Urinary bladder (tissue), 3 donors: ENCODE measurements at regions not wholly inside any gene's neighbourhood (a gene's known extent, or its start where the extent isn't known, plus 50 kb on each side); places are given as distances from the start of the nearest gene placed in this dataset.
"Not testable (repeated sequence)": the region's sequence is repeated elsewhere in the genome, so short reads cannot be mapped to it uniquely, and the experiment has no call there.

ENCODE experiments used
- DNase-seq: peaks from one replicate; pipeline ENCODE4 v3.0.0-alpha.2; 2015; ENCODE audit errors: extremely low spot score
- H3K27ac ChIP-seq: one replicate; pipeline ENCODE4 v1.5.1; 2013; ENCODE audit warnings: low read depth, mild to moderate bottlenecking, moderate library complexity
- H3K36me3 ChIP-seq: one replicate; pipeline ENCODE4 v1.6.1; 2013; ENCODE audit warnings: mild to moderate bottlenecking, moderate library complexity; ENCODE audit not compliant: insufficient read depth
- H3K4me1 ChIP-seq: one replicate; pipeline ENCODE4 v1.6.1; 2013; ENCODE audit warnings: mild to moderate bottlenecking, moderate library complexity; ENCODE audit not compliant: insufficient read depth
- H3K4me3 ChIP-seq: one replicate; pipeline ENCODE4 v1.5.1; 2013; ENCODE audit warnings: low read depth, low read length
- WGBS: extraction: QIAGEN DNeasy Blood & Tissue Kit; methylation state at CpG from one replicate; pipeline ENCODE4 v1.1.7; 2013; 5-methylcytosine and 5-hydroxymethylcytosine counted together
- donor health status: healthy with polysubstance abuse.
- donor health status: healthy.

DNA sequence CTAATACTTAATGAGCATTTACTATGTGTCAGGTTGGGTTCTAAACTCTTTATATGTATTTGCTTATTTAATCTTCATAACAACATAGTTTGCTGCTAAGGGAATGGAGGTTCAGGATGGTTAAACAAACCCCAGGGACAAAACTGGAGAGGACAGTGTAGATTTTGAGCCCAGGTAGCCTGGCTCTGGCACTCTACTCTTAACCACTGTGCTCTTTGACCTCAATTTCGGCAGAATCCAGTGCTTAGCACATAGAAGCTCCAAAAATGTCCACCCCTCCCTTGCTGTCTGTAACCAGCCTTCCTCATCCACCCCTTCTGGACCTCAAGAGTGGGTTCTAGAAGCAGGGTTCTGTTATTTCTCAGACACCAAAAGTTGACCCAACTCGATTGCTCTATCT, 88.0 kb upstream of the SYT13 start:
- Histone ChIP-seq H3K36me3 (no peaks in the 10 kb centered on the region), H3K4me3 (no peak overlapping the region), H3K4me1 (no peaks in the 10 kb centered on the region), H3K27ac (no peak overlapping the region)
- no peak for DNase-seq
- 74% methylated on average over 2 of the region's 2 CpGs for WGBS

DNA sequence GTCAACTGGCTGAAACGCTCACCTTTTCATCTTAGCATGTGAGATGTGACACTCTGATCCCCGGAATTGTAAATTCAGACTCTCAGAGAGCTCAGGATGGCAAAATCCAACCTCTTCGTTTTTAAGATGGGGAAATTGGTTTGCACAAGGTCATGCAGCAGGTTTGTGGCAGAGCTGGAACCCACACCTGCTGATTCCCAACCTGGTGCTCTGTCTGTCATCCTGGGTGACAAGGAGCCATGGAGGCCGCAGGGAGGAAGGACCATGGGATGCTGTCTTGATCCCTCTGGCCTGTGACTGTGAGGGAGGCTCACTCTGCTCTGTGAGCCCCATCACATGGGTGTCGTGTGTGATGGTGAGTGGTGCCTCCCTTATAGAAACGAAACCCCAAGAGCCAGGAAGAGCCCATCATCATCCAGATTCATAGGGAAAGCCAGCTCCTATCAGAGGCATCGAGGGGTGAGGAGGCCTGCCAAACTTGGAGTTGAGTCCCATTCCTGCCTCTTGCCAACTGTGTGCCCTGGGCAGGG, 87.4 kb upstream of the SYT13 start:
- WGBS: 91% methylated on average over 7 of the region's 7 CpGs
- no peaks in the 10 kb centered on the region for H3K36me3 ChIP-seq
- H3K4me1 ChIP-seq: no peaks in the 10 kb centered on the region
- no peak overlapping the region for H3K4me3 ChIP-seq
- no peak overlapping the region for H3K27ac ChIP-seq
- DNase-seq: no peak

DNA sequence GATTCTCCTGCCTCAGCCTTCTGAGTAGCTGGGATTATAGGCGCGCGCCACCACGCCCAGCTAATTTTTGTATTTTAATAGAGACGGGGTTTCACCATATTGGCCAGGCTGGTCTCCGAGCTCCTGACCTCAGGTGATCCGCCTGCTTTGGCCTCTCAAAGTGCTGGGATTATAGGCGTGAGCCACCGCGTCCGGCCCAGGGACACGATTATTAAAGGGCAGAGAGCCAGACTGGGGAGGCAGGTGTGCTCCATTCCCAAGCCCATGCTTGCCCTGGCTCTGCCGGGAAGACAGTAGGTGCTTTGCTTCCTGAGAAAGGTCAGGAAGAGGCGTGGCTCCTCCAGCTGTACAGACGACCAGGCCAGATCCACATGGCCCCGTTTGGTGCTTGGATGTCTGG, 86.3 kb upstream of the SYT13 start:
- not testable (repeated sequence) for H3K36me3 ChIP-seq, H3K4me1 ChIP-seq, DNase-seq, H3K27ac ChIP-seq, H3K4me3 ChIP-seq
- 85% methylated on average over 16 of the region's 16 CpGs for WGBS

DNA sequence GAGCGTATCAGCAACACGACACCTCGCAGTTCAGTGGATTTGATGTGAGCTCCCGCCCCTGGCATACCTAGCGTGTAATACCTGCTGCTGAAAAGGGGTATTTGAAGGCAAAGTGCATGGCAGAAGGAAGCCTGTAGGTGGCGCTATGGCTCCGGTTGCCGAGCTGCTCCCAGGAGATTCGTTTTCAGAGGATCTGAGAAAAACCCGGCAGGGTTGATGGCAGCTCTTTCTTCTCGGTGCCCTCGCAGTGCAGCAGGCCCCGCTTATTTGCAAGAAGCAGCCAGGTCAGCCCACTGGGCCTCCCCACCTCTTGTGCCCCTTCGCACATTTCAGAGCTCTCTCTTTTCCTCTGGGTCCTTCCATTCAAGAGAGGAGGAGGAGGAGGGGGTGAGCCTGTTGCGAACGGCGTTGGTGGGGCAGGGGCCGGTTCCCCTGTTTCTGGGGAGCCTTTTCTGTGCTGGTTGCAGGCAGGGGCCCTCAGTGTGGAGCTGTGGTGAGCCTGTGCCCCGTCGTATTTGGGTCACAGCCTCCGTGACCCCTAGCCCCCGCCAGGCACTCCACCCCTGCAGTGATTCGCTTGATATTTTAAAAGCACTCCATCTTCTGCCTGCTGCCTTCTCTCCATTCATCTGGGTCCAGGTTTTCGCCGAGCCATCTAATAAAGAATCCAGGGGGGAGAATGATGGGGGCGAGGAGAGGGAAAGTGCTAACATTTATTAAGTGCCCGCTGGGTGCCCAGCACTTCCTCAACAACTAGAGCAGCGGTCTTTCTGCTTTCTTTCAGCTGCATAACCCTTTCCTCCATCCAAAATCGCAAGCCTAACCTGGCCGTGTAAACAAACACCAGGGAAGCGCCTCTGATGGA, 85.3 kb upstream of the SYT13 start:
- Histone ChIP-seq H3K4me1 (no peaks in the 10 kb centered on the region), H3K36me3 (no peaks in the 10 kb centered on the region), H3K27ac (no peak overlapping the region), H3K4me3 (no peak overlapping the region)
- peak; percentile 65 for DNase-seq
- WGBS: 30% methylated on average over 31 of the region's 31 CpGs

DNA sequence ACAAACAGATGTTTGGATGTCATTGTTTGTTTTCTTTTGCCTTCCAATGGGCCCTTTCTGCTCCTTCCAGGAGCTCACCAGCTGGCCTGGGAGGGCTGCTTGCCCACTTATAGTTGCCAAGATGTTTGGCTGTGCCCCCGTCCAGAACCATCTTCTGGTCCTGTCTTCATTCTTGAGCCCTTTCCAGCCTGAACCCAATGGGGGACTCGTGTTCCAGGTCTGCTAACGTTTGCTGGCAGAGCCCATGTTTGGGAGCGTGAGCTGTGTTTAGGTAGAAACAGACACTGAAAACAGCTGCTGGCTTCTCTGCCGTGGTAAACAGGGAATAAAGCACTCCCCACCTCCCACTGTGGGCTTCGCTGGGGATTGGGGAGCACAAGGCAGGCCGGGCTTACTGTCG, 83.2 kb upstream of the SYT13 start:
- Histone ChIP-seq H3K36me3 (no peaks in the 10 kb centered on the region), H3K4me3 (no peak overlapping the region), H3K4me1 (no peaks in the 10 kb centered on the region), H3K27ac (no peak overlapping the region)
- WGBS: 50% methylated on average over 8 of the region's 8 CpGs
- no peak for DNase-seq

DNA sequence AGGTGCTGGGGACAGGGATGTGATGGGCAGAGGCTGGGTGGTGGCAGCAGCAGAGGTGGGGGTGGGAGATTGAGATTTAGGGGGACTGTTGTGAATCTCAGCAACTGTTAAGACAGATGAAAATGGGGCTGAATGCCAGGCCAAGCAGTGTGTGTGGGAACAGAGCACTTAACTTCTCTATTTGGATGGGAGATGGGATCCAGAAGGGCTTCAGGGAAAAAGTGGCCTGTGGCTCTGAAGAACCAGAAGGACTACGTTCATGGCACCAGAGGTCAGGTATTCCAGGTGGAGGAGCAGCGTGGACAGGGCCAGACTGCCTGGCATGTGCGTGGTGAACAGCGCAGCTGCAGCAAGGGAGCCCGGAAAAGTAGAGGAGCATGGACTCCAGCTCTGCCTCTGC, 82.6 kb upstream of the SYT13 start:
- Histone ChIP-seq H3K4me3 (no peak overlapping the region), H3K4me1 (no peaks in the 10 kb centered on the region), H3K27ac (no peak overlapping the region), H3K36me3 (no peaks in the 10 kb centered on the region)
- DNase-seq: no peak
- 95% methylated on average over 5 of the region's 5 CpGs for WGBS

DNA sequence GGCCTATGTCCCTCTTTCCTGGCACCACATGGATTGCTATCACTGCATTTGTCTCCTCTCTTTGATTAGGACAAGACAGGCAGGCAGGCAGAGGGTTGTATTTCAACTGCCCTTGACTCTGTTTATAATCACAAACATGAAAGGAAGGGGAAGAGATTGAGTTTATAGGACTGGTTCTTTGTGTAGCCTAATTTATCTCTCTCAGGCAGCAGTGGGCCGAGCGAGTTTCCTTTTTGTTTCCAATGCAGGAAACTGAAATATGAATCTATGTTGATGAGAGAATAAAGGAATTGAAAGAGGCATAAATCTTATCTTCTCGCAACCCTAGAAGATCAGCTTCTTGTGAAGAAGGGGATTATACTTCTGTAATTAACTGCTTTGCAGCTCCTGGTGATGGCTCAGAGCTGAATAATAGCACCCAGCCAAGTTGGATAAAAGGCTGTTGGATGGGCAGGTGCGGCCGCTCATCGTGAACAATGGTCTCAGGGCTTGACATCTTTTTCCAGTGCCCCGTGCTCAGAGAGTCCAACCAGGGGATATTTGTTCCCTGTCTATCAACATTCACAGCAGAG, 80.6 kb upstream of the SYT13 start:
- Histone ChIP-seq H3K4me1 (no peaks in the 10 kb centered on the region), H3K36me3 (no peaks in the 10 kb centered on the region), H3K27ac (no peak overlapping the region), H3K4me3 (no peak overlapping the region)
- no peak for DNase-seq
- WGBS: 63% methylated on average over 7 of the region's 7 CpGs

DNA sequence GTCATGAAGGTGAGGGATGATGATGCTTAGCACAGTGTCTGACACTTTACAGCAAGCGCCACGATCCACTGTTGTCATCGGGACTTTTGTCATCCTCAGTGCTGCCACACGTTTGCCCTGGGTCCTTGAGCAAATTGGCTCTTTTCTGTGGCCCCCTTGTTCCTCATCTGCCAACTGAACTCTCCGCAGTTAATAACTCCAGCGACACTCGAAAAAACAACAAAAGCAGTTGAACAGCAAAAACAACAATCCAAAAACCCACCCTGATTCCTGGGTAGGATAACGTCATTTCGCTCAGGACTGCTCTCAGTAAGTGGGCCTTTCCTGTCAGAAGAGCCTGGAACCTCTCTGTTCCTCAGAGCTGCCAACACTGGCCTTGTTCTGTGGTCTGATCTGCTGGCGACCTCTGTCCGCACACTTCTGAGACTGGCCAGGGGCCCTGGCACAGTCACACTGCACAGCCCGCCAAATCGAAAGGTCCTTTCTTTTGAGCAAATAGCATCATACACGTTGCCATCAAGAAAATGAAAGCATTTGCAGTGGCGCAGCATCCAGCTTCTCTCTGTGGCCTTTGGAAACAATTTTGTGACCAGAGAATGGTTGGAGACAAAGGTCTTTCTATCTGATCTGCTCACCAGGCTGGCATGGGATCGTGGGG, 79.9 kb upstream of the SYT13 start:
- H3K27ac ChIP-seq: no peak overlapping the region
- H3K36me3 ChIP-seq: no peaks in the 10 kb centered on the region
- WGBS: 79% methylated on average over 16 of the region's 16 CpGs
- no peak overlapping the region for H3K4me3 ChIP-seq
- DNase-seq: no peak
- no peaks in the 10 kb centered on the region for H3K4me1 ChIP-seq

DNA sequence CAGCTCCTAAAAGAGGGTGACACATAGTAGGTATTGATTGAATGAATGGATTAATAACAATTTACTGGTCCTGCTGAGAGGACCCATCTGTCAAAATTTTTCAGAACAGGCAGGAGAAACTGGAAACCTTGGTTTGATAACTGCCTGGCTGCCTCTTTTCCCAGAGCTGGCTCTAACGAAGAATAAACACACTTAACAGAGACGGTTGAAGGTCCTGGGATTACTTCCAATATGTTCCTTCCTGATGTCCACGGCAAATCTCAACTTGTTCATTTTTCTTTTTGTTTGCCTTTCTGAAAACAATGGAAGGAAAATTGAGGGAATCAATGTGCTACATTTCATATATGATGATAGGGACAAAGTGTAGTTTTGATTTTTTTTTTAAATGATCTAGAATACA, 76.5 kb upstream of the SYT13 start:
- Histone ChIP-seq H3K4me3 (no peak overlapping the region), H3K36me3 (no peaks in the 10 kb centered on the region), H3K27ac (no peak overlapping the region), H3K4me1 (no peaks in the 10 kb centered on the region)
- WGBS: 23% methylated on average over 3 of the region's 3 CpGs
- no peak for DNase-seq

DNA sequence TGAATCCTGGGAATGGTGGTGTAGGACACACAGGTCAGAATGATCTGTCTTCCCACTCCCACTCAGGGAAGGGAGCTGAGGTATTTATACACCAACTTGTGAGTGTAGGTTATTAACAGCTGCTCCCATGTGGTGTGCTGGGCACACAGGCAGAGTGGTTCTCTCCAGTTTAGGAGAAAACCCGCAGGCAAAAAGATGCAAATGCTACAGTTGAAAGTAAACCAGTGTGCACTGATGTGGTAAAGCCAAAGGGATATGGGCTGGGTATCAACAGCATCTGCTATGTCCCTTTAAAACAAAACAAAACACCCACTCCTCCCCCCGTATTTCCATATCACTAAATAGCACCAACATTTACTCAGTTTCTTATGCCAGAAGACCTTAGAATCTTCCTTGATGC, 75.4 kb upstream of the SYT13 start:
- Histone ChIP-seq H3K27ac (no peak overlapping the region), H3K4me1 (no peaks in the 10 kb centered on the region), H3K4me3 (no peak overlapping the region), H3K36me3 (no peaks in the 10 kb centered on the region)
- 83% methylated on average over 2 of the region's 2 CpGs for WGBS
- no peak for DNase-seq

DNA sequence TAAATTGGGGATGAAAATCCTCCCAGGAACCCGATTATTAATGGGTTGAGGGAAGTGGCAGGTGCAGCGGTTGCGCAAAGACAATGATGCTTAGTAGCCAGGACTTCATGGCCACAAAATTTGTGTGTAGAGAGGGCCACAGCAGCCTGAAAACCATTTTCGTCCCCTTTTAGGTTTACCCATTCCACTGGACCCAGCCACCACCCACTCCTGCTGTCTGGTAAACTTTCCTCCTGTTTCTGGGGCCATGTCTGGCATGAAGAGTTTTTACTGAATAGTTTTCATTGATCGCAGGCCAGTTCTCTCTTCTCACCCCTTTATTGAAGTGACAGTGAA, 69.5 kb upstream of the SYT13 start:
- Histone ChIP-seq H3K4me3 (peak overlapping the region; percentile 65), H3K36me3 (no peaks in the 10 kb centered on the region), H3K27ac (no peak overlapping the region), H3K4me1 (no peaks in the 10 kb centered on the region)
- 13% methylated on average over 5 of the region's 5 CpGs for WGBS
- no peak for DNase-seq

DNA sequence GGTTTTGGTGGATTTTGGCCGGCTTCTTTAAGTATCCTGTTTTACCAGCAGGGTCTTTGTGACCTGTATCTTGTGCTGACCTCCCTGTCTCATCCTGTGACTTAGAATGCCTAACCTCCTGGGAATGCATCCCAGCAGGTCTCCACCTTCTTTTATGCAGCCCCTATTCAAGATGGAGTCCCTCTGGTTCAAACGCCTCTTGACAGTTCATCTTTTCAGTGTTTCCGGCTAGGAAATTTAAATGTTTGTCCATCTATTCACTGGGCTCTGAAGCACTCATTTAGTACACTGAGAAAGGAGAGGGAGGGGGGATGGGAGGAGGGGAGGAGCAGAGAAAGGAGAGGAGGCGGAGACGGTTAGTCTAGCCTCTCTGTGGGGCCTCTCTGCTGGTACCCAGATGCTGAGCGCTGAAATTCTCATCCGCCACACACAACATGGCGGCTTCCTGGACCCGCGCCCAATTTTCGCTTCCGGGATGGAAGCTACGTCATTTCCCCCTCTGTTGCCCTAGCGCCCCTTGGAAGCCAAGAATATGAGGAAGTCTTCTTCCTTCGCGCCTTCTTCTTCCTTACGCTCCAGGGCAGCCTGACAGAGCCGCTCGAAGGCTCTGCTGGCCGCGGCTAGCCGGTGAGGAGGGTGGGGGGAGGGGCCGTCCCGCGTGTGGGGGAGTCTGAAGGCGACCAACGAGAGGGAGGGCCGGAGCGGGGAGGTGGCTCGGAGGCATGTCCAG, 69.0 kb upstream of the SYT13 start:
- peak; percentile 90 for DNase-seq
- peak overlapping the region; percentile 65 for H3K4me3 ChIP-seq
- H3K27ac ChIP-seq: no peak overlapping the region
- no peaks in the 10 kb centered on the region for H3K4me1 ChIP-seq
- H3K36me3 ChIP-seq: no peaks in the 10 kb centered on the region
- 7% methylated on average over 30 of the region's 30 CpGs for WGBS

DNA sequence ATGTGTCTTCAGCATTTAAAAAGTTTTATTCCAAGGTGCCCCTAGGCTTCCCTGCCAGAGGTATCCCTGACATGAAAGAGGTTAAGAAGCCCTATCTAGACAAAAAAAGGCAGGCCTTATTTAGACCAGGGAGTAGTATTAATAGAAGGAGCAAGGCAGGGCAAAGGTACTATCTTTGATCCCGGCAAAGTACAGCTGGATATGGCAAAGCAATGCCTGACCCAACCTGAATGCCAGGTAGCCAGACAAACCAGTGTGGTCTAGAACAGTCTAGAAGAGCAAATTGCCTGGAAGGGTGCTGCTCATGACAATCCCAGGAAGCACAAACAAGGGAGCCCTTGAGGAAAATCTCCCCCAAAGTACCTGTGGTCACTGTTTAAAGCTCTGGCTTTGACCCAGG, 62.6 kb upstream of the SYT13 start:
- no peaks in the 10 kb centered on the region for H3K36me3 ChIP-seq
- 88% methylated on average over 1 of the region's 1 CpG for WGBS

More for the DNA sequence above, 62.6 kb upstream of the SYT13 start:
- Histone ChIP-seq H3K4me1 (no peaks in the 10 kb centered on the region), H3K4me3 (no peak overlapping the region), H3K27ac (no peak overlapping the region)
- no peak for DNase-seq
